GM12878 (cell line): ENCODE measurements at regions not wholly inside any gene's neighbourhood (a gene's known extent, or its start where the extent isn't known, plus 50 kb on each side); places are given as distances from the start of the nearest gene placed in this dataset.

Source experiments
- ATAC-seq: fragments of 200-7000 bp; cut with Tn5 transposase; 3 replicates; pipeline ENCODE4 v1.9.1; 2020; ENCODE audit warnings: mild to moderate bottlenecking, moderate library complexity
- BruUV-seq: library from RNA; stranded (reverse); fragments of 400-500 nt; replicated peaks from 2 replicates; lab custom pipeline; 2021; lab: Mats Ljungman, UMichigan
- CTCF ChIA-PET: fragments of 300-600 bp; sonication (Branson Sonifier 250); formaldehyde crosslinking; extraction: SDS; loops from one replicate; lab custom pipeline; 2021; ENCODE audit warnings: inconsistent platforms; lab: Yijun Ruan, JAX
- POLR2A ChIA-PET: fragments of 350-600 bp; formaldehyde crosslinking; extraction: SDS; loops from one replicate; lab custom pipeline; 2021; ENCODE audit warnings: inconsistent platforms; lab: Charles Lee
- RAD21 ChIA-PET: fragments of 300-600 bp; sonication (Branson Sonifier 250); formaldehyde crosslinking; loops from one replicate; lab custom pipeline; 2023; ENCODE audit warnings: antibody characterized with exemption; ENCODE audit not compliant: unreplicated experiment; lab: Charles Lee
- SMC1A ChIA-PET: fragments of 300-600 bp; sonication (Branson Sonifier 250); formaldehyde crosslinking; loops from one replicate; lab custom pipeline; 2023; ENCODE audit not compliant: unreplicated experiment, uncharacterized antibody; lab: Charles Lee
- DNase-seq: peaks from one replicate; pipeline ENCODE4 v3.0.0-alpha.2; 2011; ENCODE audit warnings: low read depth, low spot score
- FAIRE-seq: peaks from 3 replicates; lab custom pipeline; 2011; peaks lifted over from hg19 to GRCh38; lab: Jason Lieb, UNC
- H2AFZ ChIP-seq: 2 replicates; pipeline ENCODE4 v1.6.0; 2011; ENCODE audit warnings: low read depth, low read length, control low read depth; ENCODE audit not compliant: control insufficient read depth
- H3K27ac ChIP-seq: 2 replicates; pipeline ENCODE4 v1.5.1; 2011; ENCODE audit warnings: control low read depth; ENCODE audit not compliant: control insufficient read depth, insufficient read depth
- H3K27me3 ChIP-seq, 2 experiments: replicated peaks in 1 of 2; 2 replicates each; pipeline versions ENCODE4 v1.6.0 to v1.6.1; 2011; ENCODE audit warnings: low read length in 1 of 2; ENCODE audit not compliant: control insufficient read depth in 2 of 2, insufficient read depth in 2 of 2
- H3K36me3 ChIP-seq, 2 experiments: 2 replicates each; pipeline ENCODE4 v1.5.1; 2011; ENCODE audit warnings: low read length in 1 of 2; ENCODE audit not compliant: control insufficient read depth in 2 of 2, insufficient read depth in 2 of 2
- H3K4me1 ChIP-seq: 2 replicates; pipeline ENCODE4 v1.6.1; 2011; ENCODE audit warnings: mild to moderate bottlenecking, low read length, moderate library complexity, mixed read lengths; ENCODE audit not compliant: control insufficient read depth, insufficient read depth
- H3K4me2 ChIP-seq: 2 replicates; pipeline ENCODE4 v1.6.0; 2011; ENCODE audit warnings: control low read depth; ENCODE audit not compliant: control insufficient read depth, insufficient read depth
- H3K4me3 ChIP-seq: fragments of 200-600 bp; sonication (generic); 2 replicates; pipeline ENCODE4 v1.5.1; 2016
- H3K79me2 ChIP-seq: 2 replicates; pipeline ENCODE4 v1.6.0; 2011; ENCODE audit warnings: low read length; ENCODE audit not compliant: control insufficient read depth, insufficient read depth
- H3K9ac ChIP-seq: 2 replicates; pipeline ENCODE4 v1.8.0; 2011; ENCODE audit warnings: low read length, control low read depth, mixed read lengths; ENCODE audit not compliant: control insufficient read depth, insufficient read depth
- H3K9me3 ChIP-seq: replicated peaks from 3 replicates; pipeline ENCODE4 v1.5.1; 2011; ENCODE audit warnings: mild to moderate bottlenecking, low read length; ENCODE audit not compliant: control insufficient read depth, insufficient read depth
- H4K20me1 ChIP-seq: 2 replicates; pipeline ENCODE4 v1.6.0; 2011; ENCODE audit not compliant: control insufficient read depth, insufficient read depth
- BHLHE40 ChIP-seq, 2 experiments: fragments of 450-650 bp in 1 of 2; IDR thresholded peaks; 2 replicates each; pipeline ENCODE4 v1.6.1; 2011 to 2017; ENCODE audit warnings: low read depth in 2 of 2, borderline replicate concordance in 1 of 2, improper control_type of control experiment in 1 of 2, low read length in 1 of 2, mild to moderate bottlenecking in 1 of 2
- IKZF2 ChIP-seq, 2 experiments: fragments of 450-650 bp; IDR thresholded peaks; 2 replicates each; pipeline ENCODE4 v1.6.1; 2017; ENCODE audit warnings: mild to moderate bottlenecking in 2 of 2, moderate library complexity in 2 of 2
- MEF2B ChIP-seq: fragments of 450-650 bp; IDR thresholded peaks from 2 replicates; pipeline ENCODE4 v1.6.1; 2018; ENCODE audit warnings: mild to moderate bottlenecking, moderate library complexity; ENCODE audit not compliant: partially characterized antibody, poor library complexity, severe bottlenecking
- RFX5 ChIP-seq: IDR thresholded peaks from 2 replicates; pipeline ENCODE4 v1.6.1; 2011; ENCODE audit warnings: low read depth, low read length, improper control_type of control experiment
- SIX5 ChIP-seq: IDR thresholded peaks from 2 replicates; pipeline ENCODE4 v1.6.1; 2011; ENCODE audit warnings: mild to moderate bottlenecking, low read depth, low read length, moderate library complexity; ENCODE audit not compliant: severe bottlenecking
- SP1 ChIP-seq: IDR thresholded peaks from one replicate; pipeline ENCODE4 v1.6.1; 2011; ENCODE audit warnings: low read depth, low read length
- SPI1 ChIP-seq: IDR thresholded peaks from 2 replicates; pipeline ENCODE4 v1.6.1; 2011; ENCODE audit warnings: low read depth, mild to moderate bottlenecking, low read length, moderate library complexity, borderline replicate concordance; ENCODE audit not compliant: insufficient read depth
- STAT3 ChIP-seq: IDR thresholded peaks from 2 replicates; pipeline ENCODE4 v1.6.1; 2011; ENCODE audit warnings: low read depth, low read length, improper control_type of control experiment
- in situ Hi-C: fragments of 300-500 bp; cut with MboI; formaldehyde crosslinking; loops from 9 replicates; pipeline ENCODE4 v1.14.3; 2018; ENCODE audit warnings: mixed read lengths
- intact Hi-C: fragments of 100-400 bp; cut with micrococcal nuclease; formaldehyde crosslinking; loops from one replicate; pipeline ENCODE4 v1.14.2; 2022; ENCODE audit not compliant: unreplicated experiment
- TF ChIP-seq, protein P1 (sequence below): fragments of 450-650 bp; IDR thresholded peaks from 2 replicates; pipeline ENCODE4 v1.6.1; 2017; ENCODE audit warnings: borderline replicate concordance

DNA sequence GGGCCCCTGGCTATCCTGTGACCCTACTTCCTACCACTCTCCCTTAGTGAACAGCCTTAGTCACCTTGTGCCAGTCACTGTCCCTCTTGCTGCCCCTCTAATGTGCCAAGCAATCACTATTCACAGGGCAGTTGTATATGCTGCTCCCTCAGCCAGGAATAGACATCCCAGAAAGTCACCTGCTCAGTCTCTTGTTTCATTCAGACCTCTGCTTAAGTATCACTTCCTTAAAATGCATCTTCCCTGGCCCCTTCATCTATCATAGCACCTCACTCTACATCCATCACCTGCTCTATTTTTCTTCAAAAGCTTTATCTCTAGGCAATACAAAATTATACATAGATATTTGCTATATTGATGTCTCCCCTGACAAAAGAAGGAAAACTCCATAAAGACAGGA is 328.4 kb upstream of the NFE2L3 start:
- RAD21 ChIA-PET, result no interaction called here
- Histone ChIP-seq H4K20me1 (no peaks in the 10 kb centered on the region), H3K4me2 (no peak overlapping the region), H3K36me3 (no peaks in the 10 kb centered on the region), H3K79me2 (no peaks in the 10 kb centered on the region), H3K27me3 (no peaks in the 10 kb centered on the region), H3K27ac (no peak overlapping the region), H3K9me3 (no peaks in the 10 kb centered on the region; the same call in 2 of the 3 replicates), H3K4me3 (no peak overlapping the region), H3K4me1 (peaks cover 4% of the 10 kb centered on the region), H3K9ac (no peak overlapping the region), H2AFZ (no peak overlapping the region)
- POLR2A ChIA-PET, result no interaction called here
- CTCF ChIA-PET, result interaction anchor here (1.3 kb wide), 1 partner anchor 25 kb away, joined by 3 read pairs; no protein-coding TSS in a partner anchor
- intact Hi-C loops (no loop called here), in situ Hi-C loops (no loop called here)
- peak; percentile 63 for ATAC-seq
- no peak for DNase-seq
- SMC1A ChIA-PET, result no interaction called here
- BruUV-seq, result no TSS peak
- TF ChIP-seq SP1, result no peak
- peak in 1 of 2 experiments; percentile 18; a peak in 1 of 4 replicates for TF ChIP-seq BHLHE40 (IDR thresholded peaks at IDR 0.05; ENCODE audit: borderline replicate concordance in 1 of 2, low read depth in 2 of 2, low read length in 1 of 2)
- peak; percentile 74 for TF ChIP-seq SPI1
- no peak for TF ChIP-seq RFX5
- TF ChIP-seq MEF2B, result no peak
- TF ChIP-seq STAT3, result no peak
- TF ChIP-seq SIX5, result no peak
- peak in 1 of 2 experiments; percentile 22; a peak in 1 of 4 replicates for TF ChIP-seq IKZF2 (IDR thresholded peaks at IDR 0.05)
- TF ChIP-seq, protein P1, sequence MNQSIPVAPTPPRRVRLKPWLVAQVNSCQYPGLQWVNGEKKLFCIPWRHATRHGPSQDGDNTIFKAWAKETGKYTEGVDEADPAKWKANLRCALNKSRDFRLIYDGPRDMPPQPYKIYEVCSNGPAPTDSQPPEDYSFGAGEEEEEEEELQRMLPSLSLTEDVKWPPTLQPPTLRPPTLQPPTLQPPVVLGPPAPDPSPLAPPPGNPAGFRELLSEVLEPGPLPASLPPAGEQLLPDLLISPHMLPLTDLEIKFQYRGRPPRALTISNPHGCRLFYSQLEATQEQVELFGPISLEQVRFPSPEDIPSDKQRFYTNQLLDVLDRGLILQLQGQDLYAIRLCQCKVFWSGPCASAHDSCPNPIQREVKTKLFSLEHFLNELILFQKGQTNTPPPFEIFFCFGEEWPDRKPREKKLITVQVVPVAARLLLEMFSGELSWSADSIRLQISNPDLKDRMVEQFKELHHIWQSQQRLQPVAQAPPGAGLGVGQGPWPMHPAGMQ, result no peak
- FAIRE-seq, result no peak
